ENCODE measurements at regions not wholly inside any gene's neighbourhood (a gene's known extent, or its start where the extent isn't known, plus 50 kb on each side); places are given as distances from the start of the nearest gene placed in this dataset.

DNA sequence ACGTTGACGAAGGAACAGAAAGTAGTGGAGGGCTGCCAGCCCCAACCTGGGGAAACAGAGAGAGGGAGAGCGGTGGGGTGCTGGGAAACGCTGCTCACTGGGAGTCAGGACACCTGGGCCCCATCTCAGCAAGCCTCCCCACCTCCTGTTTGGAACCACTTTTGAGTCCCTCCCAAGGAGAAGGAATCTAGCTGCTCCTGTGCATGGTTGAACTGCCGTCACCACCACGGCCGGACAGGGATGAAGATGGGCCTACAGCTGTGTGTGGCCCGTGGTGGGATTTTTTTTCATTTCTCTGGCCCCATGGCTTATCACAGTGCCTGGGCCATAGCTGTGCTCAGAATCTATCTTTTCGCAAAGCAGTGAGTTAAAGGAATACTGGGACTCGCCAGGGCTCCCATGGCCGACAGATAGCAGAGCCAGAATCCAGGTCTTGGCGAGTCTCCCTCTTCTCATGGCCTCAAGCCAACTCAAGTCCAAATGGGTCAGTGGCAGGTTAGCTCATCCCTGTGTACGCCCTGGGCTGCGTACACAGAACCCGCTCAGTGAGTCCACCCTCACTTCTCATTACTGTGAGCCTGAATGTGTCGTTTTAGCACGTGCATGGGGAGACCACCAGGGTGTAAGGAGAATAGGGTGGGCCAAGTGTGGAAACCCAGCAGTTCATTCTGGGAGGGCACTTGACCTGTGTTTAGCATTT is 271.2 kb downstream of the FAM43A start:
- Histone ChIP-seq H2AFZ (ENCODE audit: low read length) (no peak overlapping the region), H3K4me3 (replicated peaks in 1 of 3; ENCODE audit: insufficient read depth in 1 of 3, low read depth in 2 of 3, low read length in 3 of 3) (no peak overlapping the region), H3K4me2 (ENCODE audit: low read depth, low read length) (no peak overlapping the region), H3K36me3 (replicated peaks in 1 of 2; ENCODE audit: control insufficient read depth in 1 of 2, insufficient read depth in 2 of 2, low read length in 2 of 2) (no peaks in the 10 kb centered on the region), H3K9ac (ENCODE audit: insufficient read depth, low read depth, low read length) (no peak overlapping the region), H4K20me1 (ENCODE audit: insufficient read depth, low read length) (no peaks in the 10 kb centered on the region), H3K4me1 (ENCODE audit: insufficient read depth, low read length) (peaks cover 11% of the 10 kb centered on the region), H3K27ac (ENCODE audit: extremely low read length, insufficient read depth, low read length) (no peak overlapping the region), H3K27me3 (ENCODE audit: control insufficient read depth in 1 of 2, insufficient read depth in 2 of 2, low read length in 2 of 2) (peaks cover 0 to 27% of the 10 kb centered on the region in 2 experiments; a peak in 2 of 5 replicates), H3K9me3 (ENCODE audit: low read length) (no peaks in the 10 kb centered on the region), H3K79me2 (ENCODE audit: insufficient read depth, low read length) (no peaks in the 10 kb centered on the region)
- BruUV-seq (replicated peaks): no TSS peak
- no peak for DNase-seq (ENCODE audit: low spot score)
- in situ Hi-C loops (cut with HindIII; ENCODE audit: extremely low pct_ligation_motif_present, low pct_unique_long_range_greater_than_20kb): loop anchor here (10.0 kb wide), 1 partner anchor 272 kb away; the partner anchor contains the start of gene FAM43A
- no peak for ATAC-seq
- ChIA-PET POLR2A (no interaction called here), CTCF (ENCODE audit: low intra/inter-chr PET ratio, low total read pairs) (no interaction called here)
- intact Hi-C loops (cut with micrococcal nuclease; ENCODE audit: unreplicated experiment): no loop called here
- FAIRE-seq: no peak
- 47% methylated on average over 17 of the region's 17 CpGs for WGBS (ENCODE audit: low lambda C conversion rate)
- TF ChIP-seq, protein P1, sequence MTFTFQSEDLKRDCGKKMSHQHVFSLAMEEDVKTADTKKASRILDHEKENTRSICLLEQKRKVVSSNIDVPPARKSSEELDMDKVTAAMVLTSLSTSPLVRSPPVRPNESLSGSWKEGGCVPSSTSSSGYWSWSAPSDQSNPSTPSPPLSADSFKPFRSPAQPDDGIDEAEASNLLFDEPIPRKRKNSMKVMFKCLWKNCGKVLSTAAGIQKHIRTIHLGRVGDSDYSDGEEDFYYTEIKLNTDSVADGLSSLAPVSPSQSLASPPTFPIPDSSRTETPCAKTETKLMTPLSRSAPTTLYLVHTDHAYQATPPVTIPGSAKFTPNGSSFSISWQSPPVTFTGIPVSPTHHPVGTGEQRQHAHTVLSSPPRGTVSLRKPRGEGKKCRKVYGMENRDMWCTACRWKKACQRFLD (CRISPR knock-in tag; IDR thresholded peaks at IDR 0.05; ENCODE audit: borderline replicate concordance): no peak
- TF ChIP-seq, protein P2, sequence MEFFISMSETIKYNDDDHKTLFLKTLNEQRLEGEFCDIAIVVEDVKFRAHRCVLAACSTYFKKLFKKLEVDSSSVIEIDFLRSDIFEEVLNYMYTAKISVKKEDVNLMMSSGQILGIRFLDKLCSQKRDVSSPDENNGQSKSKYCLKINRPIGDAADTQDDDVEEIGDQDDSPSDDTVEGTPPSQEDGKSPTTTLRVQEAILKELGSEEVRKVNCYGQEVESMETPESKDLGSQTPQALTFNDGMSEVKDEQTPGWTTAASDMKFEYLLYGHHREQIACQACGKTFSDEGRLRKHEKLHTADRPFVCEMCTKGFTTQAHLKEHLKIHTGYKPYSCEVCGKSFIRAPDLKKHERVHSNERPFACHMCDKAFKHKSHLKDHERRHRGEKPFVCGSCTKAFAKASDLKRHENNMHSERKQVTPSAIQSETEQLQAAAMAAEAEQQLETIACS (CRISPR knock-in tag; IDR thresholded peaks at IDR 0.05): no peak
- no peak for TF ChIP-seq TCF7L2 (IDR thresholded peaks at IDR 0.05; ENCODE audit: low read depth, low read length)
- TF ChIP-seq, protein P3, sequence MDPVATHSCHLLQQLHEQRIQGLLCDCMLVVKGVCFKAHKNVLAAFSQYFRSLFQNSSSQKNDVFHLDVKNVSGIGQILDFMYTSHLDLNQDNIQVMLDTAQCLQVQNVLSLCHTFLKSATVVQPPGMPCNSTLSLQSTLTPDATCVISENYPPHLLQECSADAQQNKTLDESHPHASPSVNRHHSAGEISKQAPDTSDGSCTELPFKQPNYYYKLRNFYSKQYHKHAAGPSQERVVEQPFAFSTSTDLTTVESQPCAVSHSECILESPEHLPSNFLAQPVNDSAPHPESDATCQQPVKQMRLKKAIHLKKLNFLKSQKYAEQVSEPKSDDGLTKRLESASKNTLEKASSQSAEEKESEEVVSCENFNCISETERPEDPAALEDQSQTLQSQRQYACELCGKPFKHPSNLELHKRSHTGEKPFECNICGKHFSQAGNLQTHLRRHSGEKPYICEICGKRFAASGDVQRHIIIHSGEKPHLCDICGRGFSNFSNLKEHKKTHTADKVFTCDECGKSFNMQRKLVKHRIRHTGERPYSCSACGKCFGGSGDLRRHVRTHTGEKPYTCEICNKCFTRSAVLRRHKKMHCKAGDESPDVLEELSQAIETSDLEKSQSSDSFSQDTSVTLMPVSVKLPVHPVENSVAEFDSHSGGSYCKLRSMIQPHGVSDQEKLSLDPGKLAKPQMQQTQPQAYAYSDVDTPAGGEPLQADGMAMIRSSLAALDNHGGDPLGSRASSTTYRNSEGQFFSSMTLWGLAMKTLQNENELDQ (CRISPR knock-in tag; IDR thresholded peaks at IDR 0.05; ENCODE audit: borderline replicate concordance): no peak
- no peak for TF ChIP-seq ZNF569 (CRISPR knock-in tag; IDR thresholded peaks at IDR 0.05; ENCODE audit: borderline replicate concordance)
- no peak for TF ChIP-seq ISL2 (CRISPR knock-in tag; IDR thresholded peaks at IDR 0.05)
- no peak for TF ChIP-seq ZNF337 (CRISPR knock-in tag; IDR thresholded peaks at IDR 0.05; ENCODE audit: borderline replicate concordance, low read depth)
- TF ChIP-seq, protein P4, sequence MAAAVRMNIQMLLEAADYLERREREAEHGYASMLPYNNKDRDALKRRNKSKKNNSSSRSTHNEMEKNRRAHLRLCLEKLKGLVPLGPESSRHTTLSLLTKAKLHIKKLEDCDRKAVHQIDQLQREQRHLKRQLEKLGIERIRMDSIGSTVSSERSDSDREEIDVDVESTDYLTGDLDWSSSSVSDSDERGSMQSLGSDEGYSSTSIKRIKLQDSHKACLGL (CRISPR knock-in tag; IDR thresholded peaks at IDR 0.05): no peak
- no peak for TF ChIP-seq HNRNPK (IDR thresholded peaks at IDR 0.05; ENCODE audit: low read depth, low read length, poor library complexity, severe bottlenecking)
- TF ChIP-seq ZNF3 (CRISPR knock-in tag; IDR thresholded peaks at IDR 0.05): no peak
